ENCODE measurements at regions not wholly inside any gene's neighbourhood (a gene's known extent, or its start where the extent isn't known, plus 50 kb on each side); places are given as distances from the start of the nearest gene placed in this dataset.

GRCh38 chr2:226427538-226428307 is 371.9 kb downstream of the IRS1 start:
- H3K9me3 ChIP-seq (replicated peaks in 1 of 3) = peaks cover 0 to 5% (median 0%) of the 10 kb centered on the region in 3 donors
- no peak for TF ChIP-seq POLR2A (IDR thresholded peaks at IDR 0.05)
- H3K27me3 ChIP-seq = no peaks in the 10 kb centered on the region
- no peaks in the 10 kb centered on the region for H3K36me3 ChIP-seq (replicated peaks in 1 of 2)
- no peak for DNase-seq
- WGBS, 4 donors = 87 to 94% (median 89%) methylated on average over 7 of the region's 7 CpGs
- no peak overlapping the region for H3K27ac ChIP-seq
- H3K4me3 ChIP-seq = no peak overlapping the region
- intact Hi-C loops (cut with DNase I) = no loop called here
- no peaks in the 10 kb centered on the region for H3K4me1 ChIP-seq (replicated peaks in 1 of 2)

GRCh38 chr2:226426292-226426736 is 373.3 kb downstream of the IRS1 start:
- no peaks in the 10 kb centered on the region for H3K36me3 ChIP-seq (replicated peaks in 1 of 2)
- TF ChIP-seq POLR2A (IDR thresholded peaks at IDR 0.05) (no peak), CTCF (IDR thresholded peaks at IDR 0.05) (no peak)
- no peak overlapping the region for H3K27ac ChIP-seq
- no peaks in the 10 kb centered on the region for H3K27me3 ChIP-seq
- no peak overlapping the region for H3K4me3 ChIP-seq
- DNase-seq = no peak
- no peaks in the 10 kb centered on the region for H3K4me1 ChIP-seq (replicated peaks in 1 of 2)
- WGBS, 4 donors = 79 to 81% (median 80%) methylated on average over 5 of the region's 5 CpGs
- intact Hi-C loops (cut with DNase I) = no loop called here
- H3K9me3 ChIP-seq (replicated peaks in 1 of 3) = peaks cover 0 to 5% (median 0%) of the 10 kb centered on the region in 3 donors

- no peaks in the 10 kb centered on the region for H3K27me3 ChIP-seq
- no peaks in the 10 kb centered on the region for H3K4me1 ChIP-seq (replicated peaks in 1 of 2)
- no peak for DNase-seq
- H3K27ac ChIP-seq = no peak overlapping the region
- TF ChIP-seq POLR2A (IDR thresholded peaks at IDR 0.05) (no peak), CTCF (IDR thresholded peaks at IDR 0.05) (no peak)
- peaks cover 0 to 5% (median 0%) of the 10 kb centered on the region in 3 donors for H3K9me3 ChIP-seq (replicated peaks in 1 of 3)
- intact Hi-C loops (cut with DNase I) = no loop called here
- no peaks in the 10 kb centered on the region for H3K36me3 ChIP-seq (replicated peaks in 1 of 2)
- H3K4me3 ChIP-seq = no peak overlapping the region
- 81 to 91% (median 82%) methylated on average over 3 of the region's 3 CpGs for WGBS, 4 donors
These were observed 374.6 kb downstream of the IRS1 start for GRCh38 chr2:226424971-226425370.

- WGBS, 4 donors = 36 to 74% (median 58%) methylated on average over 7 of the region's 7 CpGs
These were observed 376.1 kb downstream of the IRS1 start for GRCh38 chr2:226423498-226423960.

More at GRCh38 chr2:226423498-226423960, 376.1 kb downstream of the IRS1 start:
- peaks cover 0 to 5% (median 0%) of the 10 kb centered on the region in 3 donors for H3K9me3 ChIP-seq (replicated peaks in 1 of 3)
- H3K4me3 ChIP-seq = no peak overlapping the region
- no peaks in the 10 kb centered on the region for H3K36me3 ChIP-seq (replicated peaks in 1 of 2)
- H3K27me3 ChIP-seq = no peaks in the 10 kb centered on the region
- intact Hi-C loops (cut with DNase I) = no loop called here
- no peaks in the 10 kb centered on the region for H3K4me1 ChIP-seq (replicated peaks in 1 of 2)
- H3K27ac ChIP-seq = no peak overlapping the region
- DNase-seq = peak in 3 of 7 donors; percentile 15 to 19 (median 16)
- TF ChIP-seq CTCF (IDR thresholded peaks at IDR 0.05) (no peak), POLR2A (IDR thresholded peaks at IDR 0.05) (no peak)
